GM12874 (cell line): ENCODE measurements at regions not wholly inside any gene's neighbourhood (a gene's known extent, or its start where the extent isn't known, plus 50 kb on each side); places are given as distances from the start of the nearest gene placed in this dataset.

Source experiments
- CTCF ChIP-seq: IDR thresholded peaks from 2 replicates; pipeline ENCODE4 v1.5.1; 2011; ENCODE audit warnings: low read depth, mild to moderate bottlenecking, control low read depth, low read length, moderate library complexity; ENCODE audit not compliant: insufficient read depth

DNA sequence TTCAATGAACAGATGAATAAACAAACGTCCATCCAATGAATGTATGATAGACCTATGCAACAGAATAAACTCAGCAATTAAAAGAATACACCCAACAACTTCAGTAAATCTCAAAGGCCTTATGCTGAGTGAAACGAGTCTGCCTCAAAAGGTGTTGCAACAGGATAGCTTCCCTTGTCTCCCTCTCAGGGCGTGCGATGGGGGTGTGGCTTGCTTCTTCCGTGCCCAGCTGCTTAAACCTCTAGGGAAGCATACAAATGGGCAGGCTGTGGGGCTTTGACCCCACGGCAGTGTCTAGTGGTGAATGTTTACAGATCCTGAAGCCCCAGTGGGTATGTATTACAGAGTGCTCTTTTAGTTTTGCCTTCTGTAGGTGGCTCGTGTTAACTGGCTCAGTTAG is 87.0 kb upstream of the CCL21 start:
- TF ChIP-seq CTCF, result no peak

- TF ChIP-seq CTCF, result no peak
These were observed 83.5 kb upstream of the CCL21 start for GRCh38 chr9:34793428-34793827.

DNA sequence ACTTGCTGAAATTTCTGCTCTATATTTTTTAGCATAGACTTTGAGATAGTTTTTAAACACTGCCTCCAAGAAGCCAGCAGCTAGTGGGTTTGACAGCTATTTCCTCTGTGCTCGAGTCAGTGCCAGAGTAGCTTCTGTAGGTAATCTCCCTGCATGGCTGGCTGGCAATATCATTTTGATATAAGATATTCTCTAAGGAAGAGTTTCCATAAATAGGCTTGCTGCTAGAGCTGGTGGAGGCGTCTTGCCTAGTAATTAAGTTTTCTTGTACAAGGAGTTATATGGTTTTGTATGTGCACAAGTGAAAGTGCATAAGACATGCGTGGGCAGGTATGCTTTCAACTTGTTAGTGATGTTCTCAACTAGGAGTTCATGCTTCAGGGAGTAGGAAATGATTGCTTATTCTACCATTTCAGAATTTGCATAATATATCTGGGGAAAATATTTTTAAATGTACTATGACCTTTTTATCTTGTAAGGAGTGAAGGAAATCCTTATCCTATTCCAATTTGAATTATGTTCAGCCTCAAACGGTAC is 74.1 kb upstream of the CCL21 start:
- no peak for TF ChIP-seq CTCF

GRCh38 chr9:34782372-34782771 is 72.4 kb upstream of the CCL21 start:
- TF ChIP-seq CTCF, result no peak

- TF ChIP-seq CTCF, result no peak
These were observed 67.7 kb upstream of the CCL21 start for GRCh38 chr9:34777666-34778065.

GRCh38 chr9:34773955-34774354 is 64.0 kb upstream of the CCL21 start:
- no peak for TF ChIP-seq CTCF

DNA sequence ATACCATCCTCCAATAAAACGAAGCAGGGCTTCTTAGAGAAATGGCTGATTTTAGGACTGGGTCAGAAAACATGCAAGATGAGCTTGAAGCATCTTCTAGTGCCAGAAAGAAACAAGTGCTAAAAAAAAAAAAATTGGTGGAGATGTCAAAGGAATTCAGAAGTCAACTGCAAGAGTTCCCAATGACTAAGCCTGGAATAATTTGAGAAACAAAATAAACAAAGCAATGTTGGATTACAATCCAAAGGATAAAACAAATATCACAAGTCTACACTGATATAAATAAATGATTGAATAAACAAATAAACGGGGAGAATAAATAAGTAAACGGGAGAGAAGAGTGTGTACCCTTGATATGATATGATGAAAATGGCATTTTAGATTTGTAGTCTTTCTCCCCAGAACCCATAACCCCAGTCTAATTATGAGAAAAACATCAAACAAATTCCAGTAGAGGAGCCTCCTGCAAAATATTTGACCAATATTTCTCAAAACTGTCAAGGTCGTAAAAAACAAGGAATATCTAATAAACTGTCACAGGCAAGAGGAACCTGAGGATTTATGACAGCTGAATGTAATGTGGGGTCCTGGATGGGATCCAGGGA is 63.5 kb upstream of the CCL21 start:
- TF ChIP-seq CTCF, result no peak

GRCh38 chr9:34771007-34771406 is 61.1 kb upstream of the CCL21 start:
- TF ChIP-seq CTCF, result no peak
